Activated CD8-positive, alpha-beta T cell treated with anti-CD3 and anti-CD28 coated beads for 36 hours (primary cell): ENCODE measurements at regions not wholly inside any gene's neighbourhood (a gene's known extent, or its start where the extent isn't known, plus 50 kb on each side); places are given as distances from the start of the nearest gene placed in this dataset.

ENCODE experiments used
- ATAC-seq: fragments of 200-7000 bp; cut with Tn5 transposase; one replicate; pipeline ENCODE4 v1.10.0; 2021; ENCODE audit warnings: mild to moderate bottlenecking, moderate library complexity
- CTCF ChIA-PET: fragments of 350-600 bp; sonication (Branson Sonifier 250); formaldehyde crosslinking; loops from one replicate; lab custom pipeline; 2021; ENCODE audit warnings: antibody characterized with exemption; lab: Charles Lee
- POLR2A ChIA-PET: fragments of 350-600 bp; sonication (Branson Sonifier 250); formaldehyde crosslinking; loops from one replicate; lab custom pipeline; 2021; ENCODE audit warnings: antibody characterized with exemption; lab: Charles Lee
- DNase-seq: peaks from one replicate; pipeline ENCODE4 v3.0.0-alpha.2; 2020
- H3K27ac Mint-ChIP-seq: one replicate; pipeline ENCODE4 v1.8.0; 2021; ENCODE audit warnings: mild to moderate bottlenecking, mixed read lengths
- H3K27me3 Mint-ChIP-seq: one replicate; pipeline ENCODE4 v1.8.0; 2021; ENCODE audit warnings: mixed read lengths
- H3K36me3 Mint-ChIP-seq: one replicate; pipeline ENCODE4 v1.8.0; 2021; ENCODE audit warnings: low read depth, mixed read lengths
- H3K4me1 Mint-ChIP-seq: one replicate; pipeline ENCODE4 v1.8.0; 2021; ENCODE audit warnings: low read depth, mixed read lengths
- H3K4me3 Mint-ChIP-seq: one replicate; pipeline ENCODE4 v1.8.0; 2021; ENCODE audit warnings: mild to moderate bottlenecking, moderate library complexity, mixed read lengths
- H3K9me3 Mint-ChIP-seq: one replicate; pipeline ENCODE4 v1.8.0; 2021; ENCODE audit warnings: mixed read lengths
- intact Hi-C: fragments of 100-400 bp; cut with micrococcal nuclease; formaldehyde crosslinking; loops from one replicate; pipeline ENCODE4 v1.10.0; 2022
- TF ChIP-seq, protein P1 (sequence below): fragments of 200-600 bp; IDR thresholded peaks from one replicate; pipeline ENCODE4 v1.8.0; 2022; ENCODE audit warnings: antibody characterized with exemption, mild to moderate bottlenecking

DNA sequence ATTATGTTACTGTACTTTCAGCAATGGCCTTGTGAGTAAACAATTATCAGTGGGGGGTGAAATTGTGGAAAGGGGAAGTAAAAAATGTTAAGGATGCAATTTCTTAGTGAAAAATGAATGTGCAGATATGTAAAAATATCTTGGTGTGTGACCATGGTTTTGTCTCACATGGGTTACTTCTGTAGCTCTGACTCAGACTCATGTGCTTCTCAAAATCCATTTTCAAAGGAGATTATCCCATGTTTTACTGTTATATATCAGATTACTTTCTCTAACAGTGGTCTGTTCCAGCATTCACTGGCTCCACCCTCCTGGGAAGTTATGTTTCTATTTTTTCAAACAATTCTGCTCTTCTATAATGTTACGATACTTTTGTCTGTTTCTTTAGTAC is 298.2 kb upstream of the COL3A1 start:
- H3K9me3 Mint-ChIP-seq, result peaks cover 3% of the 10 kb centered on the region
- intact Hi-C loops, result no loop called here
- H3K4me1 Mint-ChIP-seq, result no peaks in the 10 kb centered on the region
- ChIA-PET CTCF (no interaction called here), POLR2A (no interaction called here)
- ATAC-seq (no peak), DNase-seq (no peak)
- H3K27ac Mint-ChIP-seq, result no peak overlapping the region
- no peak overlapping the region for H3K4me3 Mint-ChIP-seq
- TF ChIP-seq, protein P1, sequence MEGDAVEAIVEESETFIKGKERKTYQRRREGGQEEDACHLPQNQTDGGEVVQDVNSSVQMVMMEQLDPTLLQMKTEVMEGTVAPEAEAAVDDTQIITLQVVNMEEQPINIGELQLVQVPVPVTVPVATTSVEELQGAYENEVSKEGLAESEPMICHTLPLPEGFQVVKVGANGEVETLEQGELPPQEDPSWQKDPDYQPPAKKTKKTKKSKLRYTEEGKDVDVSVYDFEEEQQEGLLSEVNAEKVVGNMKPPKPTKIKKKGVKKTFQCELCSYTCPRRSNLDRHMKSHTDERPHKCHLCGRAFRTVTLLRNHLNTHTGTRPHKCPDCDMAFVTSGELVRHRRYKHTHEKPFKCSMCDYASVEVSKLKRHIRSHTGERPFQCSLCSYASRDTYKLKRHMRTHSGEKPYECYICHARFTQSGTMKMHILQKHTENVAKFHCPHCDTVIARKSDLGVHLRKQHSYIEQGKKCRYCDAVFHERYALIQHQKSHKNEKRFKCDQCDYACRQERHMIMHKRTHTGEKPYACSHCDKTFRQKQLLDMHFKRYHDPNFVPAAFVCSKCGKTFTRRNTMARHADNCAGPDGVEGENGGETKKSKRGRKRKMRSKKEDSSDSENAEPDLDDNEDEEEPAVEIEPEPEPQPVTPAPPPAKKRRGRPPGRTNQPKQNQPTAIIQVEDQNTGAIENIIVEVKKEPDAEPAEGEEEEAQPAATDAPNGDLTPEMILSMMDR, result no peak
- H3K27me3 Mint-ChIP-seq, result no peaks in the 10 kb centered on the region
- no peaks in the 10 kb centered on the region for H3K36me3 Mint-ChIP-seq

DNA sequence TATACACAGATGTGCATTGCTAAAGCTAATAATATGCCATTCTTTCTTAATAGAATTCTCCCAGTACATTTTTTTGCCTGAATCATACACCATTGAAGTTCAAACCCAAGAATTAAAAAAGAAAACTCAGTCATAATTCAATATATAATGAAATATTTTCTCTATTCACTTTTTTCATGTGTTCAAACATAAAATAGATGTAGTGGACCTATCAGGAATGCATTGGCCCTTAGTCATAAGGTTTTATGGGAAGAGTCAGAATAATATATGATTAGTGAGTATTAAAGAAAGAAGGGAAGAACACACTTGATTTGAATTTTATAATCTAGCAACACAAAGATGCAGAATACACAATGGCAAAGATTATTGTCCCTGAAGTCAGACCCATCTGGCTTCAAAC is 297.0 kb upstream of the COL3A1 start:
- no peak for ATAC-seq
- peaks cover 3% of the 10 kb centered on the region for H3K9me3 Mint-ChIP-seq
- no peaks in the 10 kb centered on the region for H3K27me3 Mint-ChIP-seq
- ChIA-PET CTCF (interaction anchor here (1.1 kb wide), 1 partner anchor 9 kb away, joined by 3 read pairs; no protein-coding TSS in a partner anchor), POLR2A (no interaction called here)
- TF ChIP-seq, protein P1, result no peak
- intact Hi-C loops, result no loop called here
- no peaks in the 10 kb centered on the region for H3K36me3 Mint-ChIP-seq
- no peak overlapping the region for H3K4me3 Mint-ChIP-seq
- no peaks in the 10 kb centered on the region for H3K4me1 Mint-ChIP-seq
- DNase-seq, result no peak
- H3K27ac Mint-ChIP-seq, result no peak overlapping the region

DNA sequence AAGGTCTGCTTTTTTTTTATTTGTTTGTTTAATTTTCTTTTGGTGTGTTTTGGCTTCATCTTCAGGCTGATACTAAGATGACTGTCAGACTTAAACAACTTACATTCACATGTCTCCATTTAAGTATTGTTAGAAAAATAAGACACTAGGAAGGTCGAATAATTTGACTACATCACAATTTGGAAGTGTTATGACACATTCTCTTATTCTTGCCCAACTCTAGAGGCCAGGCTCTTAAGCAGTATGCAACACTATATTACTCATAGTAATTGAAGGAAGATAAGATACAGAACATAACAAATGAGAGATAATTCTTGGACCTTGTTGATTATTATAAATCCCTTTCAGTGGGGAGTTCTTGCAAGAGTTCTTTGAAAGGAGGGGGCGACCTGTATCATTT is 295.3 kb upstream of the COL3A1 start:
- Mint-ChIP-seq H3K27ac (no peak overlapping the region), H3K4me1 (no peaks in the 10 kb centered on the region), H3K27me3 (no peaks in the 10 kb centered on the region), H3K4me3 (no peak overlapping the region), H3K9me3 (peaks cover 3% of the 10 kb centered on the region), H3K36me3 (no peaks in the 10 kb centered on the region)
- intact Hi-C loops, result no loop called here
- POLR2A ChIA-PET, result no interaction called here
- ATAC-seq (no peak), DNase-seq (no peak)
- TF ChIP-seq, protein P1, result no peak
- CTCF ChIA-PET, result no interaction called here

- Mint-ChIP-seq H3K27ac (no peak overlapping the region), H3K36me3 (no peaks in the 10 kb centered on the region), H3K27me3 (no peaks in the 10 kb centered on the region), H3K4me1 (no peaks in the 10 kb centered on the region), H3K4me3 (no peak overlapping the region), H3K9me3 (peaks cover 3% of the 10 kb centered on the region)
- ChIA-PET CTCF (no interaction called here), POLR2A (no interaction called here)
- DNase-seq (no peak), ATAC-seq (no peak)
- TF ChIP-seq, protein P1, result no peak
- intact Hi-C loops, result no loop called here
Measured at GRCh38 chr2:188682838-188683237, 291.3 kb upstream of the COL3A1 start.

- no peaks in the 10 kb centered on the region for H3K36me3 Mint-ChIP-seq
- H3K9me3 Mint-ChIP-seq, result peaks cover 5% of the 10 kb centered on the region
- ChIA-PET CTCF (no interaction called here), POLR2A (no interaction called here)
- no peak overlapping the region for H3K4me3 Mint-ChIP-seq
- intact Hi-C loops, result no loop called here
- H3K27me3 Mint-ChIP-seq, result no peaks in the 10 kb centered on the region
- ATAC-seq (no peak), DNase-seq (no peak)
- TF ChIP-seq, protein P1, result no peak
- H3K4me1 Mint-ChIP-seq, result no peaks in the 10 kb centered on the region
- H3K27ac Mint-ChIP-seq, result no peak overlapping the region
Measured at GRCh38 chr2:188684795-188685194, 289.4 kb upstream of the COL3A1 start.
